H9 (cell line): ENCODE measurements at regions not wholly inside any gene's neighbourhood (a gene's known extent, or its start where the extent isn't known, plus 50 kb on each side); places are given as distances from the start of the nearest gene placed in this dataset.
"Not testable (repeated sequence)": the region's sequence is repeated elsewhere in the genome, so short reads cannot be mapped to it uniquely, and the experiment has no call there.

Experiments used
- DNase-seq: peaks from one replicate; pipeline ENCODE4 v3.0.0-alpha.2; 2017
- H2AFZ ChIP-seq: one replicate; pipeline ENCODE4 v1.6.1; 2013; ENCODE audit warnings: mild to moderate bottlenecking, low read length, control low read depth, moderate library complexity
- H2AK5ac ChIP-seq: 2 replicates; pipeline ENCODE4 v1.6.1; 2013; ENCODE audit warnings: low read length, control low read depth, mixed read lengths; ENCODE audit not compliant: insufficient read length
- H2BK120ac ChIP-seq: one replicate; pipeline ENCODE4 v1.6.1; 2013; ENCODE audit warnings: low read depth, mild to moderate bottlenecking, low read length, control low read depth, inconsistent platforms; ENCODE audit not compliant: poor library complexity, severe bottlenecking
- H2BK12ac ChIP-seq: 2 replicates; pipeline ENCODE4 v1.6.1; 2013; ENCODE audit warnings: low read length, control low read depth, mixed read lengths, low read depth; ENCODE audit not compliant: insufficient read length
- H2BK15ac ChIP-seq: 2 replicates; pipeline ENCODE4 v1.6.1; 2013; ENCODE audit warnings: low read depth, low read length, control low read depth
- H2BK20ac ChIP-seq: one replicate; pipeline ENCODE4 v1.6.1; 2013; ENCODE audit warnings: low read depth, mild to moderate bottlenecking, low read length, control low read depth, inconsistent platforms; ENCODE audit not compliant: poor library complexity, severe bottlenecking
- H2BK5ac ChIP-seq: 2 replicates; pipeline ENCODE4 v1.6.1; 2013; ENCODE audit warnings: low read length, control low read depth, mixed read lengths; ENCODE audit not compliant: insufficient read length
- H3K14ac ChIP-seq: 2 replicates; pipeline ENCODE4 v1.6.1; 2013; ENCODE audit warnings: low read length, control low read depth; ENCODE audit not compliant: insufficient read depth
- H3K18ac ChIP-seq: 2 replicates; pipeline ENCODE4 v1.6.1; 2013; ENCODE audit warnings: low read depth, mild to moderate bottlenecking, mixed read lengths, low read length, control low read depth; ENCODE audit not compliant: insufficient read length
- H3K23ac ChIP-seq: 2 replicates; pipeline ENCODE4 v1.6.1; 2013; ENCODE audit warnings: low read length, control low read depth, mixed read lengths, low read depth; ENCODE audit not compliant: insufficient read length
- H3K23me2 ChIP-seq: 2 replicates; pipeline ENCODE4 v1.6.1; 2013; ENCODE audit warnings: low read depth, mild to moderate bottlenecking, mixed read lengths, low read length, control low read depth; ENCODE audit not compliant: insufficient read length, poor library complexity, severe bottlenecking
- H3K27ac ChIP-seq: 2 replicates; pipeline ENCODE4 v1.5.1; 2013; ENCODE audit warnings: low read length, control low read depth, mixed read lengths, low read depth; ENCODE audit not compliant: insufficient read length
- H3K27me3 ChIP-seq: 2 replicates; pipeline ENCODE4 v1.6.1; 2013; ENCODE audit warnings: low read length, control low read depth, inconsistent platforms; ENCODE audit not compliant: insufficient read depth
- H3K4ac ChIP-seq: 2 replicates; pipeline ENCODE4 v1.6.1; 2013; ENCODE audit warnings: low read depth, mild to moderate bottlenecking, control low read depth, inconsistent platforms, low read length, moderate library complexity
- H3K4me1 ChIP-seq: 2 replicates; pipeline ENCODE4 v1.6.1; 2013; ENCODE audit warnings: low read length, control low read depth, inconsistent platforms; ENCODE audit not compliant: insufficient read depth
- H3K4me2 ChIP-seq: 2 replicates; pipeline ENCODE4 v1.6.1; 2013; ENCODE audit warnings: low read length, control low read depth, mixed read lengths; ENCODE audit not compliant: insufficient read length, insufficient read depth
- H3K56ac ChIP-seq: 2 replicates; pipeline ENCODE4 v1.6.1; 2013; ENCODE audit warnings: low read depth, mild to moderate bottlenecking, mixed read lengths, low read length, control low read depth; ENCODE audit not compliant: insufficient read length
- H3K79me1 ChIP-seq: 2 replicates; pipeline ENCODE4 v1.6.1; 2013; ENCODE audit warnings: low read depth, mild to moderate bottlenecking, moderate library complexity, low read length, control low read depth, inconsistent platforms; ENCODE audit not compliant: insufficient read depth, poor library complexity, severe bottlenecking
- H3K79me2 ChIP-seq: 2 replicates; pipeline ENCODE4 v1.6.1; 2013; ENCODE audit warnings: low read length, control low read depth, inconsistent platforms; ENCODE audit not compliant: insufficient read depth
- H3K9ac ChIP-seq: 2 replicates; pipeline ENCODE4 v1.6.1; 2013; ENCODE audit warnings: low read length, control low read depth, mixed read lengths; ENCODE audit not compliant: insufficient read length; ENCODE audit errors: extremely low read depth
- H3K9me3 ChIP-seq: one replicate; pipeline ENCODE4 v1.6.1; 2013; ENCODE audit warnings: low read depth, low read length, inconsistent platforms; ENCODE audit not compliant: control insufficient read depth
- H3T11ph ChIP-seq: one replicate; pipeline ENCODE4 v1.6.1; 2013; ENCODE audit warnings: mild to moderate bottlenecking, low read length, control low read depth, inconsistent platforms
- H4K20me1 ChIP-seq: one replicate; pipeline ENCODE4 v1.6.1; 2013; ENCODE audit not compliant: control insufficient read depth, insufficient read length, insufficient read depth
- H4K5ac ChIP-seq: 2 replicates; pipeline ENCODE4 v1.6.1; 2013; ENCODE audit warnings: low read depth, mild to moderate bottlenecking, mixed read lengths, low read length, control low read depth; ENCODE audit not compliant: insufficient read length
- H4K8ac ChIP-seq: replicated peaks from 2 replicates; pipeline ENCODE4 v1.6.1; 2013; ENCODE audit warnings: low read length, control low read depth, mixed read lengths, low read depth; ENCODE audit not compliant: insufficient read length
- H4K91ac ChIP-seq: 2 replicates; pipeline ENCODE4 v1.6.1; 2013; ENCODE audit warnings: low read depth, mild to moderate bottlenecking, moderate library complexity, mixed read lengths, low read length, control low read depth; ENCODE audit not compliant: insufficient read length
- H3K27ac Mint-ChIP-seq, 3 experiments: 2 replicates in 2 of 3; 3 replicates in 1 of 3; pipeline ENCODE4 v1.8.0; 2020 to 2021; ENCODE audit warnings: mixed read lengths in 3 of 3, mild to moderate bottlenecking in 1 of 3, moderate library complexity in 1 of 3
- H3K27me3 Mint-ChIP-seq: 2 replicates; pipeline ENCODE4 v1.8.0; 2021; ENCODE audit warnings: low read depth, mild to moderate bottlenecking, moderate library complexity, mixed read lengths
- H3K36me3 Mint-ChIP-seq, 3 experiments: 2 replicates in 2 of 3; 3 replicates in 1 of 3; pipeline ENCODE4 v1.8.0; 2020 to 2021; ENCODE audit warnings: low read depth in 3 of 3, mixed read lengths in 3 of 3; ENCODE audit not compliant: insufficient read depth in 1 of 3
- H3K4me1 Mint-ChIP-seq, 2 experiments: 2 replicates each; pipeline ENCODE4 v1.8.0; 2020; ENCODE audit warnings: mixed read lengths in 2 of 2
- H3K4me3 Mint-ChIP-seq, 2 experiments: 2 replicates in 1 of 2; 3 replicates in 1 of 2; pipeline ENCODE4 v1.8.0; 2020 to 2021; ENCODE audit warnings: mild to moderate bottlenecking in 2 of 2, mixed read lengths in 2 of 2, moderate library complexity in 1 of 2
- H3K9me3 Mint-ChIP-seq, 2 experiments: 2 replicates in 1 of 2; 3 replicates in 1 of 2; pipeline ENCODE4 v1.8.0; 2020; ENCODE audit warnings: mild to moderate bottlenecking in 2 of 2, mixed read lengths in 2 of 2, moderate library complexity in 1 of 2
- WGBS: extraction: QIAGEN DNeasy Blood & Tissue Kit; methylation state at CpG from one replicate; pipeline ENCODE4 v1.1.7; 2013; ENCODE audit warnings: missing lambda C conversion rate, low lambda C conversion rate, mixed read lengths; ENCODE audit not compliant: insufficient read length; ENCODE audit errors: extremely low coverage; 5-methylcytosine and 5-hydroxymethylcytosine counted together

DNA sequence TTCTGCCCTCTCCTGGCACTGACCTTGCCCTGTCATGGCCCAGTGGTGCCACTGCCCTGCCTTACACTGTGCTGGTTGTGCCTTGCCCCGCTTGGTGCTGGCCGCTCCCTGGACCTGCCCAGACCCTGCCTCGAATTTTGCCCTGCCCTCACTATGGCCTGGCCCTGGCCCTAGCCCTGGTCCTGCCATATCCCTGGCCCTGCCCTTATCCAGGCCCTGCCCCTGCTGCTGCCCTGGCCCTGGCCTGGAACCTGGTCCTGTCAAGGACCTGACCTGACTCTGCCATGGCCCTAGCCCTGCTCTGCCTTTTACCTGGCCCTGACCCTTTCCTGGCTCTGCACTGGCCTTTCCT is 2889.6 kb upstream of the TEKT4 start:
- not testable (repeated sequence) for DNase-seq, H4K8ac ChIP-seq, H3K23ac ChIP-seq, H2AFZ ChIP-seq, H2BK20ac ChIP-seq, H3K4me3 Mint-ChIP-seq, H3K4me1 Mint-ChIP-seq, H3T11ph ChIP-seq, H3K23me2 ChIP-seq, H3K56ac ChIP-seq, H2BK12ac ChIP-seq, H3K27me3 ChIP-seq, H3K27ac ChIP-seq, H3K79me2 ChIP-seq, H3K18ac ChIP-seq, H2AK5ac ChIP-seq, H3K14ac ChIP-seq, H2BK5ac ChIP-seq, H3K79me1 ChIP-seq, H4K91ac ChIP-seq, H3K4me1 ChIP-seq, H4K5ac ChIP-seq, H2BK120ac ChIP-seq, H3K4me2 ChIP-seq, H3K9ac ChIP-seq, H3K4ac ChIP-seq, H2BK15ac ChIP-seq, H3K27me3 Mint-ChIP-seq, H3K27ac Mint-ChIP-seq, H4K20me1 ChIP-seq
- WGBS: no CpG with 5 or more reads among the region's 3 CpGs
- H3K9me3 ChIP-seq: peaks cover 62% of the 10 kb centered on the region
- Mint-ChIP-seq H3K9me3 (peaks cover 73 to 81% of the 10 kb centered on the region in 2 experiments), H3K36me3 (peaks cover 0 to 12% (median 0%) of the 10 kb centered on the region in 3 experiments; a peak in 6 of 7 replicates)

- peaks cover 67% of the 10 kb centered on the region for H3K9me3 ChIP-seq
- no CpG with 5 or more reads among the region's 7 CpGs for WGBS
These were observed 2889.0 kb upstream of the TEKT4 start for GRCh38 chr2:91982217-91982616.

More at GRCh38 chr2:91982217-91982616, 2889.0 kb upstream of the TEKT4 start:
- H3K18ac ChIP-seq, H2BK120ac ChIP-seq, H3K27me3 ChIP-seq, H2BK5ac ChIP-seq, H3K56ac ChIP-seq, H3K79me1 ChIP-seq, H2BK20ac ChIP-seq, H3K9ac ChIP-seq, H2AK5ac ChIP-seq, H4K20me1 ChIP-seq, H2AFZ ChIP-seq, H3K4ac ChIP-seq, H3K27ac Mint-ChIP-seq, H3T11ph ChIP-seq, H3K23me2 ChIP-seq, H3K4me1 ChIP-seq, H3K4me3 Mint-ChIP-seq, H3K4me2 ChIP-seq, H3K79me2 ChIP-seq, H2BK15ac ChIP-seq, H3K27ac ChIP-seq, H4K8ac ChIP-seq, H3K14ac ChIP-seq, H2BK12ac ChIP-seq, DNase-seq, H3K27me3 Mint-ChIP-seq, H4K91ac ChIP-seq, H4K5ac ChIP-seq, H3K4me1 Mint-ChIP-seq, H3K23ac ChIP-seq: not testable (repeated sequence)
- Mint-ChIP-seq H3K9me3 (peaks cover 78 to 85% of the 10 kb centered on the region in 2 experiments), H3K36me3 (peaks cover 0 to 17% (median 0%) of the 10 kb centered on the region in 3 experiments; a peak in 6 of 7 replicates)
